ENCODE measurements at regions not wholly inside any gene's neighbourhood (a gene's known extent, or its start where the extent isn't known, plus 50 kb on each side); places are given as distances from the start of the nearest gene placed in this dataset.

DNA sequence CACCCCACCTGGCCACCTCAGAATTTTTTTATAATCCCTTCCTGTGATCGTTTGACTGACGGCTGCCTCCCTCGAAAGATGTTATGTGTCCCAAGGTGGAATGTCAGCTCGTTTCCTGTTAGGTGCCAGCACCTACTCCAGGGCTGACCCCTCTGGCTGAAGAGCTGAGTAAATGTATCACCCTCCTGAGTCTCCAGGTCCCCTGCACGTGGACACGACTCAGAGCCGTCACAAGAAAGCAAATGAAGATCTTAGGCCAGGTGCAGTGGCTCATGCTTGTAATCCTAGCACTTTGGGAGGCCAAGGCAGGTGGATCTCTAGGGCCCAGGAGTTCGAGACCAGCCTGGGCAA lies 273.2 kb downstream of the C16orf95 start:
- TF ChIP-seq CTCF (IDR thresholded peaks at IDR 0.05) (no peak), POLR2A (IDR thresholded peaks at IDR 0.05) (no peak)

Data from vagina (tissue), 2 donors.